ENCODE measurements at regions not wholly inside any gene's neighbourhood (a gene's known extent, or its start where the extent isn't known, plus 50 kb on each side); places are given as distances from the start of the nearest gene placed in this dataset.

DNA sequence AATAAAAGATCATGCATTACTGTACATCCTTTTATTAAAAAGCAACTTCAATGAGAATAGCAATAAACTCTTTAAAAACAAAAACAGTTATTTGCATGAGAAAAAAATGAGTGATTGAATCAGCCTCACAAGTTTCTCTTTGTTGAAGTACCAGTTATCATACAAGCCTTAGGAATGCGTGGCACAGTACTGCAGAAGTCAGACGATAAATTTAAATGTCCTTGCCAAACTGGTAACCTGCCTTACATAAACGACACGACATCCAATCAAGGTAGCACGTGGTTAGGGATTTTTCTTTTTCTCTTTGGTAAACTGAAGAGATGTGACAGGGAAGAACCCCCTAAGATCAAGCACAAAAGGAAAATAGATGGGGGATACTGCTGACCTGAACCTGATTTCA, 251.0 kb downstream of the KLF12 start:
- H3K9me3 ChIP-seq (ENCODE audit: low read length): no peaks in the 10 kb centered on the region
- H3K9ac ChIP-seq (ENCODE audit: low read length): no peak overlapping the region
- H3K79me2 ChIP-seq (replicated peaks; ENCODE audit: insufficient read depth, low read length): peaks cover 4% of the 10 kb centered on the region
- no peaks in the 10 kb centered on the region for H3K9me2 ChIP-seq (ENCODE audit: insufficient read depth, low read length)
- no peaks in the 10 kb centered on the region for H4K20me1 ChIP-seq (ENCODE audit: insufficient read depth)
- no peak overlapping the region for H3K27ac ChIP-seq (ENCODE audit: low read length)
- TF ChIP-seq EP300 (conservative IDR thresholded peaks at IDR 0.05; ENCODE audit: poor library complexity, severe bottlenecking) (no peak), TAF1 (IDR thresholded peaks at IDR 0.05; ENCODE audit: low read depth) (no peak), RAD21 (conservative IDR thresholded peaks at IDR 0.05) (no peak), POLR2AphosphoS5 (IDR thresholded peaks at IDR 0.05) (no peak), MXI1 (conservative IDR thresholded peaks at IDR 0.05; ENCODE audit: poor library complexity, severe bottlenecking) (no peak), EZH2 (IDR thresholded peaks at IDR 0.05; ENCODE audit: borderline replicate concordance, insufficient read depth, low read length, poor library complexity, severe bottlenecking) (no peak), SMC3 (conservative IDR thresholded peaks at IDR 0.05; ENCODE audit: poor library complexity) (no peak)
- TF ChIP-seq, protein P1, sequence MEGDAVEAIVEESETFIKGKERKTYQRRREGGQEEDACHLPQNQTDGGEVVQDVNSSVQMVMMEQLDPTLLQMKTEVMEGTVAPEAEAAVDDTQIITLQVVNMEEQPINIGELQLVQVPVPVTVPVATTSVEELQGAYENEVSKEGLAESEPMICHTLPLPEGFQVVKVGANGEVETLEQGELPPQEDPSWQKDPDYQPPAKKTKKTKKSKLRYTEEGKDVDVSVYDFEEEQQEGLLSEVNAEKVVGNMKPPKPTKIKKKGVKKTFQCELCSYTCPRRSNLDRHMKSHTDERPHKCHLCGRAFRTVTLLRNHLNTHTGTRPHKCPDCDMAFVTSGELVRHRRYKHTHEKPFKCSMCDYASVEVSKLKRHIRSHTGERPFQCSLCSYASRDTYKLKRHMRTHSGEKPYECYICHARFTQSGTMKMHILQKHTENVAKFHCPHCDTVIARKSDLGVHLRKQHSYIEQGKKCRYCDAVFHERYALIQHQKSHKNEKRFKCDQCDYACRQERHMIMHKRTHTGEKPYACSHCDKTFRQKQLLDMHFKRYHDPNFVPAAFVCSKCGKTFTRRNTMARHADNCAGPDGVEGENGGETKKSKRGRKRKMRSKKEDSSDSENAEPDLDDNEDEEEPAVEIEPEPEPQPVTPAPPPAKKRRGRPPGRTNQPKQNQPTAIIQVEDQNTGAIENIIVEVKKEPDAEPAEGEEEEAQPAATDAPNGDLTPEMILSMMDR (IDR thresholded peaks at IDR 0.05; ENCODE audit: poor library complexity, severe bottlenecking): no peak
- TF ChIP-seq, protein P2, sequence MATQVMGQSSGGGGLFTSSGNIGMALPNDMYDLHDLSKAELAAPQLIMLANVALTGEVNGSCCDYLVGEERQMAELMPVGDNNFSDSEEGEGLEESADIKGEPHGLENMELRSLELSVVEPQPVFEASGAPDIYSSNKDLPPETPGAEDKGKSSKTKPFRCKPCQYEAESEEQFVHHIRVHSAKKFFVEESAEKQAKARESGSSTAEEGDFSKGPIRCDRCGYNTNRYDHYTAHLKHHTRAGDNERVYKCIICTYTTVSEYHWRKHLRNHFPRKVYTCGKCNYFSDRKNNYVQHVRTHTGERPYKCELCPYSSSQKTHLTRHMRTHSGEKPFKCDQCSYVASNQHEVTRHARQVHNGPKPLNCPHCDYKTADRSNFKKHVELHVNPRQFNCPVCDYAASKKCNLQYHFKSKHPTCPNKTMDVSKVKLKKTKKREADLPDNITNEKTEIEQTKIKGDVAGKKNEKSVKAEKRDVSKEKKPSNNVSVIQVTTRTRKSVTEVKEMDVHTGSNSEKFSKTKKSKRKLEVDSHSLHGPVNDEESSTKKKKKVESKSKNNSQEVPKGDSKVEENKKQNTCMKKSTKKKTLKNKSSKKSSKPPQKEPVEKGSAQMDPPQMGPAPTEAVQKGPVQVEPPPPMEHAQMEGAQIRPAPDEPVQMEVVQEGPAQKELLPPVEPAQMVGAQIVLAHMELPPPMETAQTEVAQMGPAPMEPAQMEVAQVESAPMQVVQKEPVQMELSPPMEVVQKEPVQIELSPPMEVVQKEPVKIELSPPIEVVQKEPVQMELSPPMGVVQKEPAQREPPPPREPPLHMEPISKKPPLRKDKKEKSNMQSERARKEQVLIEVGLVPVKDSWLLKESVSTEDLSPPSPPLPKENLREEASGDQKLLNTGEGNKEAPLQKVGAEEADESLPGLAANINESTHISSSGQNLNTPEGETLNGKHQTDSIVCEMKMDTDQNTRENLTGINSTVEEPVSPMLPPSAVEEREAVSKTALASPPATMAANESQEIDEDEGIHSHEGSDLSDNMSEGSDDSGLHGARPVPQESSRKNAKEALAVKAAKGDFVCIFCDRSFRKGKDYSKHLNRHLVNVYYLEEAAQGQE (IDR thresholded peaks at IDR 0.05; ENCODE audit: borderline replicate concordance): no peak
- no peak overlapping the region for H3K4me2 ChIP-seq (ENCODE audit: low read length)
- H3K27me3 ChIP-seq (ENCODE audit: insufficient read depth, low read depth, low read length): no peaks in the 10 kb centered on the region
- no peaks in the 10 kb centered on the region for H3F3A ChIP-seq (ENCODE audit: insufficient read depth, low read length, poor library complexity, severe bottlenecking)
- H3K4me3 ChIP-seq (ENCODE audit: low read length): no peak overlapping the region
- no peaks in the 10 kb centered on the region for H3K36me3 ChIP-seq (ENCODE audit: insufficient read depth, low read length)
- no peak overlapping the region for H2AFZ ChIP-seq (ENCODE audit: low read depth, low read length)

DNA sequence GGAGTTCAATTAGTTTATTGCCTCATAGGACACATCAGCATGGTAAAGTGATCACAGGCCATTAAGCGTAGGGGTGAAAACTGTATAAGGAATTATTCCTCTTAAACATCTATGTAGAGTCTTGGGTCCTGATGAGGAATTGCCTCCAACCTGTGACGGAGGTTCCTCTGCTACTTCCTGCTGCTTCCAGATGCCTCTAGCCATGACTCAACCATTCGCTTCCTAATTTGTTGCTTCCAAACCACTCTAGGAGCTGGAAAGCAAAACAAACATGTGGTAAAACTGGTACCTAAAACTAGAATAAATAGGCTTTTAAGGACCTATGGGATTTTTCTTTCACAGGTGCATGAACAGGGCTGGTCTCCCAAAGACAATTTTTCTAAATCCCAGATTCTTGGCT, 253.8 kb downstream of the KLF12 start:
- H3K9me3 ChIP-seq (ENCODE audit: low read length): no peaks in the 10 kb centered on the region
- H4K20me1 ChIP-seq (ENCODE audit: insufficient read depth): no peaks in the 10 kb centered on the region
- no peak overlapping the region for H2AFZ ChIP-seq (ENCODE audit: low read depth, low read length)
- no peak overlapping the region for H3K9ac ChIP-seq (ENCODE audit: low read length)
- no peak overlapping the region for H3K4me2 ChIP-seq (ENCODE audit: low read length)
- no peaks in the 10 kb centered on the region for H3F3A ChIP-seq (ENCODE audit: insufficient read depth, low read length, poor library complexity, severe bottlenecking)
- TF ChIP-seq EP300 (conservative IDR thresholded peaks at IDR 0.05; ENCODE audit: poor library complexity, severe bottlenecking): no peak
- no peak for TF ChIP-seq EZH2 (IDR thresholded peaks at IDR 0.05; ENCODE audit: borderline replicate concordance, insufficient read depth, low read length, poor library complexity, severe bottlenecking)
- TF ChIP-seq, protein P2 (IDR thresholded peaks at IDR 0.05; ENCODE audit: borderline replicate concordance): no peak
- no peak for TF ChIP-seq POLR2AphosphoS5 (IDR thresholded peaks at IDR 0.05)
- no peak for TF ChIP-seq SMC3 (conservative IDR thresholded peaks at IDR 0.05; ENCODE audit: poor library complexity)
- no peak for TF ChIP-seq RAD21 (conservative IDR thresholded peaks at IDR 0.05)
- TF ChIP-seq MXI1 (conservative IDR thresholded peaks at IDR 0.05; ENCODE audit: poor library complexity, severe bottlenecking): no peak
- no peak for TF ChIP-seq TAF1 (IDR thresholded peaks at IDR 0.05; ENCODE audit: low read depth)
- H3K27me3 ChIP-seq (ENCODE audit: insufficient read depth, low read depth, low read length): no peaks in the 10 kb centered on the region
- H3K36me3 ChIP-seq (ENCODE audit: insufficient read depth, low read length): no peaks in the 10 kb centered on the region
- H3K9me2 ChIP-seq (ENCODE audit: insufficient read depth, low read length): no peaks in the 10 kb centered on the region
- peaks cover 4% of the 10 kb centered on the region for H3K79me2 ChIP-seq (replicated peaks; ENCODE audit: insufficient read depth, low read length)
- no peak overlapping the region for H3K4me3 ChIP-seq (ENCODE audit: low read length)
- no peak overlapping the region for H3K27ac ChIP-seq (ENCODE audit: low read length)

Data from neural cell (in vitro differentiated cells).